ENCODE measurements at regions not wholly inside any gene's neighbourhood (a gene's known extent, or its start where the extent isn't known, plus 50 kb on each side); places are given as distances from the start of the nearest gene placed in this dataset.
"Not testable (repeated sequence)": the region's sequence is repeated elsewhere in the genome, so short reads cannot be mapped to it uniquely, and the experiment has no call there.

DNA sequence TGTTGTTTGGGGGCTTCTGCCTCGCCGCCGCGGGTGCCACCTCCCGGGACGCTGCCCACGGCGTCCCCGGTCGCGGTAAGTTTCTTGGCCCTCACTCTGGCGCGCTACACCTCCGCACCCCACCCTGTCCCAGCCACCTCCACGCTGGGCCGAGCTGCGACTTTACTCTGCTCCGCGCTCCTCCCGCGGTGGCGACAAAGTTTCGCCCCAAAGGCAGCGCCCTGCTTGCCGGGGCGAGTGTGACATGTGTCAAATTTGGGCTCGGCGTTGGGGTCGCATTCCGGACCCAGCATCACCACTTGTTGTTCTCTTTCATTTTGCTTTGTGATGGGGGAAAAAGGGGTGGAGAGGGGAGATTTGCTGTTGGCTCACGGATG is 167.7 kb upstream of the PPP1R3A start:
- FAIRE-seq (no peak), DNase-seq (ENCODE audit: extremely low spot score, insufficient read length, low read depth) (no peak)

GRCh38 chr7:114085592-114086501 is 167.0 kb upstream of the PPP1R3A start:
- FAIRE-seq (no peak), DNase-seq (ENCODE audit: extremely low spot score, insufficient read length, low read depth) (no peak)

- DNase-seq (ENCODE audit: extremely low spot score, insufficient read length, low read depth) (no peak), FAIRE-seq (no peak)
Measured at GRCh38 chr7:114085313-114085591, 166.4 kb upstream of the PPP1R3A start.

DNA sequence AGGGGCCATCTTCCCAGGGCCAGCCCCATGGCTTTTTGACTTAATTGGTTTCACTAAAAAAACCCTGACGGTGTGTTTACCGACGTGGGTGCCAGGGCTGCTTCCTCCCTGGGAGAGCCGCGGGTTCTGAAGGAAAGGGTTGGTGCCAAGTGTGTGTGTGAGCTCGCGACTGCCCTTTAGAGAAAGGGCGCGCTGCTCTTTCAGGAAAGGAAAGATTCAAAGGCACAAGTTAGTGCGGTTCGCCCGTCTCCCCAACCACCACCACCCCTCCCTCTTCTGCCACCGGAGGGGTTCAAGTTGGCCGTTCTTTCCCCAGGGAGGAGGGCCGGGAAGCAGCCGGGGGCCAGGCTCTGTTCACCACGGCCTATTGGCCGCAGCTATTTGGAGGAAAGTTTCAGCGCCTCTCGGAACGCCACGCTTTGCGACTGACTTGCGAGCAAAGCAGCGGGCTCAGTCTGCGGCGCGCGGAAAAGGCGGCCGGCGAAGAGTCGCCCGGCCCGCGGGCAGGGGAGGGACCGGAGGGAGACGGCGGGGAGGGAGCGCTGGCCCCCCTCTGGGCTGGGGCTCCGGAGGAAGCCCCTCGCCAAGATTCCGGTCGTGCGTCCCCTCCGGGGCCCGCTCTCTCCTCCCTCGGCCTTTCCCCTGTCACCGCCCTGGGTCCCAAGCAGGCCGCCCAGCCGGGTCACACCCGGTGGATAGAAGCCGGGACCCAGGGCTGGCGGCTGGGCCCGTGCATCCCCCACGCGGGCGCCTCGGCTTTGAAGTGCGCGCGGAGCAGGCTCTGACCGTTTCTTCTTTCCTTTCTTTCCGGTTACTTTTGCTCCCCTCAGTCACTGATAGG is 165.9 kb upstream of the PPP1R3A start:
- no peak for DNase-seq (ENCODE audit: extremely low spot score, insufficient read length, low read depth)
- no peak for FAIRE-seq

GRCh38 chr7:114084002-114084471 is 165.2 kb upstream of the PPP1R3A start:
- no peak for FAIRE-seq
- no peak for DNase-seq (ENCODE audit: extremely low spot score, insufficient read length, low read depth)

DNA sequence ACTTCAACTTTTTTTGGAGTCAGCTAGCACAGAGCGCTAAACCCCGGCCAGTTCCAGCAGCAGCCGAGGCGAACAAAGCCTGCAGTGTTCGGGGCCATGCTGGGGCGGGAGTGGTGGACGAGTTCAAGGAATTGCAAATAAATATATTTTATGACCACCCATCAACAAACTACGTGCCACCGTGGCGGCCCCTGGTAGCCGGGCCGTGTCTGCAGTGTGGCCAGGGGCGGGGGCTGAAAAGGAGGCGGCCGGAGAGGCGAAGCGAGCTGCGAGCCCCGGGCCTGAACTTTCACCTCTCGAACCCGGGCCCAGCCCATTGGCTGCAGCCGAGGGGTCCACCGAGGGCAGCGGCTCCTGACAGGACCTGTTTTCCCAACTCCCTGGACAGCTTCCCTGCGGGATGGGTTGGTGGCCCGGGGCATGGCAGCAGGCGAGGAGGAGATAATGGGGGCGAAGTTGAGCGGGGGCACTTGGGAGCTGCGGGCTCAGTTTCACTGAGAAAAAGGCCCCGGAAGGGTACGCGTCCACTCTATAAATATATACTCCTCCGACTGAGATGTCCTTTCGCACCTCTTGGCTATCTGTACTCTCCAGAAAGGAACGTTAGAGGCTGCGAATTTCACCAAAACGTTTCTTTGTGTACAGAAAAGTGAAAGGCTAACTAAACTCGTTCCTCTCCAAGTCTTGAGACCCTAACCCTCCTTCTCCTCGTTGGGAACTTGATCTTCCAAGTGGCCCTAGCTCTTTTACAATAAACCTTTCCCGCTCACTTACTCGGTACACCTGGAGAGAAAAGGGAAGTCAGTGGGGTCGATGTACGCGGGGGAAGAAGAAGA is 164.6 kb upstream of the PPP1R3A start:
- FAIRE-seq (no peak), DNase-seq (ENCODE audit: extremely low spot score, insufficient read length, low read depth) (no peak)

DNA sequence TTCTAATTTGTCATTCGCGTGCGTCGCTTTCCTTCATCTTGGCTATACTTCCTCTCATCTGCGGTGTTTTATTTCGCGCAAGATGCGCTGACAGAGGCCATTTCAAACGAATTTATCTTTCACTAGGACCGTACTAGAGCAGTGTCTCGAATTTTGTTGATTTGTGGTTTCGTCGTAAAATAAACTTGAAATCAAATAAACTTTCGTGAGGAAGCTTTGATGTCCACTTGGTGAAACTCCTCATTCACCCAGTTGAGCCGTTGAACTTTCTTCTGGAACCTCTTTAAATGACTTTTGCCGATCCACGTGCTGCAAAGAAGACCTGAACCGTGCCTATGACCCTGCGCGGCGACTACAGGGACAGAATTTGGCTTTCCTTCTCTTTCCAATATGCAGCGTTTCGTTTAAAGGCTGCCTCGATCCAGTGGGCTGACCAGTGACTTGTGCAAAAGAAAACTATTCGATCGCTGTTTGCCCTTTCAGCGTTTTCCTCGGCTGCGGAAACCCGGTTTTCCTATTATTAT is 163.9 kb upstream of the PPP1R3A start:
- DNase-seq (ENCODE audit: extremely low spot score, insufficient read length, low read depth) = no peak
- FAIRE-seq = no peak

GRCh38 chr7:114081606-114082425 is 163.0 kb upstream of the PPP1R3A start:
- FAIRE-seq (no peak), DNase-seq (ENCODE audit: extremely low spot score, insufficient read length, low read depth) (no peak)

DNA sequence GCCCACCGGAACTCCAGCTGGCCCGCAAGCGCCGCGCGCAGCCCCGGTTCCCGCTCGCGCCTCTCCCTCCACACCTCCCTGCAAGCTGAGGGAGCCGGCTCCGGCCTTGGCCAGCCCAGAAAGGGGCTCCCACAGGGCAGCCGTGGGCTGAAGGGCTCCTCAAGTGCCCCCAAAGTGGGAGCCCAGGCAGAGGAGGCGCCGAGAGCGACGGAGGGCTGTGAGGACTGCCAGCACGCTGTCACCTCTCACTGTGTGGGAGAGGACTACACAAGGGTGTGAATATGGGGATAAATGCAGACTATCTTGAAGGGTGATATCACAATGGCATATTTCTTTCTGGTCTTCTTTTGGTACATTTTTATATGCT is 158.3 kb upstream of the PPP1R3A start:
- FAIRE-seq; DNase-seq (ENCODE audit: extremely low spot score, insufficient read length, low read depth): not testable (repeated sequence)

GRCh38 chr7:114076392-114077157 is 157.8 kb upstream of the PPP1R3A start:
- FAIRE-seq; DNase-seq (ENCODE audit: extremely low spot score, insufficient read length, low read depth): not testable (repeated sequence)

GRCh38 chr7:114073701-114074100 is 154.9 kb upstream of the PPP1R3A start:
- FAIRE-seq (no peak), DNase-seq (ENCODE audit: extremely low spot score, insufficient read length, low read depth) (no peak)

GRCh38 chr7:114070246-114070645 is 151.4 kb upstream of the PPP1R3A start:
- DNase-seq (ENCODE audit: extremely low spot score, insufficient read length, low read depth) (no peak), FAIRE-seq (no peak)

GRCh38 chr7:114062810-114063209 is 144.0 kb upstream of the PPP1R3A start:
- FAIRE-seq = no peak

DNA sequence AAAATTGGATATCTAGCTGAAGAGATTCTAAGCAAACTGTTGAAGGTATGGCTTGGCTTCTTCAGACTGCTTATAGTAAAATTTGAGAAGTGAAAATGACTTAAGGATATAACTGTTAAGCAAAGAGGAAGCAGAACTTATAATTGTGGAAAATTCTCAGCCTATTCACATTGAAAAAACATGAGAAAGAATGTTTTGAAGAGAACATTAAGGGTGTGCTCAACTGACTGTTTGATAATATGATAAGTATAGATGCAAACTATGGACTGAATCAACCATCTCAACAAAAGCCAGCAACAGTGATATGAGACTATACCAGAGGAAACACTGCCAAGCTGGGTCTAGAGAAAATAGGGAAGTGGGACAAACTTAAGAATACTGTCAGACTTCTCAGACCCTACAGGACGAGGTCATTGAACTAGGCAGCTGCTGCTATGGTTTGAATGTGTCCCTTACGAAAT is 133.1 kb upstream of the PPP1R3A start:
- FAIRE-seq = no peak

More at GRCh38 chr7:114062810-114063209, 144.0 kb upstream of the PPP1R3A start:
- no peak for DNase-seq (ENCODE audit: extremely low spot score, insufficient read length, low read depth)

DNA sequence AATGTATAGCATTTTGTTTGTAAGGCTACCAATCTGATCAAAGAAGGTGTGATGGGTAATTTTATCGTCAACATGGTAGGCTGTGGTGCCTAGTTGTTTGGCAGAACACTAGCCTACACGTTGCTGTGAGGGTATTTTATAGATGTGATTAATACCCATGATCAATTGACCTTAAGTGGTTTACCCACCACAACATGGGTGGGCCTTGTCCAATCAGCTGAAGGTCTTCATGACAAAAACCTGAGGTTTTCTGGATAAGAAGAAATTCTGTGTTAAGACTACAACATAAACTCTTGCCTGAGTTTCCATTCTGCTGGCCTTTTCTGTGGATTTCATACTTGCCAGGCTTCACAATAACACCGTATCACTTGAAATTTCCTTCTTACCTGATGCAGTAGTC is 131.8 kb upstream of the PPP1R3A start:
- DNase-seq (ENCODE audit: extremely low spot score, insufficient read length, low read depth) (no peak), FAIRE-seq (no peak)

More for the DNA sequence above, 133.1 kb upstream of the PPP1R3A start:
- DNase-seq (ENCODE audit: extremely low spot score, insufficient read length, low read depth) = no peak

- FAIRE-seq (no peak), DNase-seq (ENCODE audit: extremely low spot score, insufficient read length, low read depth) (no peak)
Measured at GRCh38 chr7:114048386-114049235, 129.8 kb upstream of the PPP1R3A start.

DNA sequence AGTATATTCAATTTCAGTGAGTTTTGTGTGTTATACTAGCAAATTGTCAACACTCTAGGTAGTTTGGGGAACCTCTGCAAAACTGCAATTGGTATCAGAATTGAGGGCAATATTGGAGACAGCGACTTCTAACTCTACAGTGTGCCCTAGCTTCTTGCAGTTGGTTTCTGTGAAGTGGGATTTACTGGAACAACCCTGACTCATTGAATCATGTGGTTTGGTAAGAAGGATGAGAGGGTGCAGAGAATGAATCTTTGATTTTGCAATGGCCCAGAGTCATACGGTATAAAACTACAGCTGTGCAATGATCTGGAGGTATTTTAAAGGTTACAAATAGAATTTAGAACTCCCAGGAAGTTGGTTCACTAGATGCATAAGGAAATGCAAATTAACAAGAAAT is 129.1 kb upstream of the PPP1R3A start:
- DNase-seq (ENCODE audit: extremely low spot score, insufficient read length, low read depth) (no peak), FAIRE-seq (no peak)

GRCh38 chr7:114033475-114033874 is 114.7 kb upstream of the PPP1R3A start:
- FAIRE-seq (no peak), DNase-seq (ENCODE audit: extremely low spot score, insufficient read length, low read depth) (no peak)
